ENCODE measurements at regions not wholly inside any gene's neighbourhood (a gene's known extent, or its start where the extent isn't known, plus 50 kb on each side); places are given as distances from the start of the nearest gene placed in this dataset.
"Not testable (repeated sequence)": the region's sequence is repeated elsewhere in the genome, so short reads cannot be mapped to it uniquely, and the experiment has no call there.

- TF ChIP-seq CTCF (IDR thresholded peaks at IDR 0.05) = no peak
- no peak overlapping the region for H2AFZ ChIP-seq
- no peaks in the 10 kb centered on the region for H3K79me2 ChIP-seq
- no peaks in the 10 kb centered on the region for H3K36me3 ChIP-seq (ENCODE audit: control insufficient read depth, insufficient read depth, low read length)
- H3K9ac ChIP-seq = no peak overlapping the region
- H3K27me3 ChIP-seq (ENCODE audit: control insufficient read depth, insufficient read depth, low read length) = no peaks in the 10 kb centered on the region
- no peak overlapping the region for H3K4me3 ChIP-seq (ENCODE audit: low read depth, low read length)
- H3K9me3 ChIP-seq (ENCODE audit: control insufficient read depth, low read length) = no peaks in the 10 kb centered on the region
- no peaks in the 10 kb centered on the region for H3K4me1 ChIP-seq
- no peak overlapping the region for H3K4me2 ChIP-seq (ENCODE audit: low read length)
- no peak overlapping the region for H3K27ac ChIP-seq
Observed at GRCh38 chr2:7375901-7376300, 458.7 kb downstream of the RNF144A start.

GRCh38 chr2:7377916-7378569 is 460.8 kb downstream of the RNF144A start:
- no peak overlapping the region for H3K27ac ChIP-seq
- no peak overlapping the region for H3K9ac ChIP-seq
- H3K36me3 ChIP-seq (ENCODE audit: control insufficient read depth, insufficient read depth, low read length) = no peaks in the 10 kb centered on the region
- no peaks in the 10 kb centered on the region for H3K4me1 ChIP-seq
- no peaks in the 10 kb centered on the region for H3K27me3 ChIP-seq (ENCODE audit: control insufficient read depth, insufficient read depth, low read length)
- no peak overlapping the region for H3K4me2 ChIP-seq (ENCODE audit: low read length)
- no peak overlapping the region for H2AFZ ChIP-seq
- no peak overlapping the region for H3K4me3 ChIP-seq (ENCODE audit: low read depth, low read length)
- TF ChIP-seq CTCF (IDR thresholded peaks at IDR 0.05) = no peak
- no peaks in the 10 kb centered on the region for H3K9me3 ChIP-seq (ENCODE audit: control insufficient read depth, low read length)
- no peaks in the 10 kb centered on the region for H3K79me2 ChIP-seq

DNA sequence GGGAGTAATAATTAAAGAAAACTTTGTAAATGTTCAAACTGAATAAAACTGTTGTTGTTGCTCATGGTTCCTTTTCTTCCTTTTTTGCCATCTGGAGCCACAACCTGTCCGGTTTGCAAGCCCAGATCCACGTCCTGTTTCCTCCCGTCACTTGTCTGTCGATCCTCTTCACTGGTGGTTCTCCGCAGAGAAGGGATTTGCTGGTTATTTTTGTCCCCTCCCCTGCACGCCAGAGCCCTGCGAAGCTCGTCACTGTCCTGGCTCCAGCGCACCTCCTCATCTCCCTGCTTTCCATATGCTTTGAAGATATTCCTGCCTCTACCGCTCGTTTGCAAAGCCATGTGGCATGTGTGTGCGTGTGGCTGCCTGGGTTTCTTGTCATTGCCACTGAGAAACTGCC is 461.4 kb downstream of the RNF144A start:
- Histone ChIP-seq H3K79me2 (no peaks in the 10 kb centered on the region), H3K9me3 (ENCODE audit: control insufficient read depth, low read length) (no peaks in the 10 kb centered on the region), H3K36me3 (ENCODE audit: control insufficient read depth, insufficient read depth, low read length) (no peaks in the 10 kb centered on the region), H2AFZ (no peak overlapping the region), H3K27ac (no peak overlapping the region), H3K27me3 (ENCODE audit: control insufficient read depth, insufficient read depth, low read length) (no peaks in the 10 kb centered on the region), H3K4me2 (ENCODE audit: low read length) (no peak overlapping the region), H3K4me1 (no peaks in the 10 kb centered on the region), H3K9ac (no peak overlapping the region), H3K4me3 (ENCODE audit: low read depth, low read length) (no peak overlapping the region)
- TF ChIP-seq CTCF (IDR thresholded peaks at IDR 0.05) = no peak

GRCh38 chr2:7379799-7380198 is 462.6 kb downstream of the RNF144A start:
- H3K4me2 ChIP-seq (ENCODE audit: low read length) = no peak overlapping the region
- H3K4me1 ChIP-seq = no peaks in the 10 kb centered on the region
- H2AFZ ChIP-seq = no peak overlapping the region
- no peak overlapping the region for H3K27ac ChIP-seq
- no peaks in the 10 kb centered on the region for H3K9me3 ChIP-seq (ENCODE audit: control insufficient read depth, low read length)
- no peak overlapping the region for H3K9ac ChIP-seq
- H3K79me2 ChIP-seq = no peaks in the 10 kb centered on the region
- H3K36me3 ChIP-seq (ENCODE audit: control insufficient read depth, insufficient read depth, low read length) = no peaks in the 10 kb centered on the region
- H3K27me3 ChIP-seq (ENCODE audit: control insufficient read depth, insufficient read depth, low read length) = no peaks in the 10 kb centered on the region
- TF ChIP-seq CTCF (IDR thresholded peaks at IDR 0.05) = no peak
- H3K4me3 ChIP-seq (ENCODE audit: low read depth, low read length) = no peak overlapping the region

DNA sequence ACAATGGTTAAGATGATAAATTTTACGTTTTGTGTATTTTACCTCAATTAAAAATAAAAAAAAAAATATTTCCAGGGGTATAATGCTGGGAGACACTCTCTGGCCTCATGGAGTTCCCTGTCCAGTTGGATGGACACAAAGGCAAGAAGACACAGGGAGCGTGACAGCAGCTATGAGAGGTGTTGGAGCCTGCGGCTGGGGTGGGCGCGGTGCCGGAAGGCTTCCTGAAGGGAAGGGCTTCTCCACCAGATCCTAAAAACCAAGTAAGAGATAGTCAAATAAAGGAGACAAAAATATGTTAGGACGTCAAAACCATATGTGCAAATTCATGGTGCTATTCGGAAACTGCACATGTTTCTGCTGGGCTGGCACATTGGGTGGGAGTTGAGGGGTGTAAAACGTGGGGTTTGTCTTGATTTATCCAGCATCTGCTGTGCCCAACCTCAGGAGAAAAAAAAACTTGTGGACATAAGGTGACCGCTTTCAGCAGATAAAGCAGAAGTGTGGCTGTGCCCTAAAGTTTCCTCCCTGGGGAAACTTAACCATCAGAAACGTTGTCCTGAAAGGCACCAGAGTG is 467.6 kb downstream of the RNF144A start:
- no peaks in the 10 kb centered on the region for H3K27me3 ChIP-seq (ENCODE audit: control insufficient read depth, insufficient read depth, low read length)
- H3K4me2 ChIP-seq (ENCODE audit: low read length) = no peak overlapping the region
- no peaks in the 10 kb centered on the region for H3K4me1 ChIP-seq
- H2AFZ ChIP-seq = no peak overlapping the region
- H3K9ac ChIP-seq = no peak overlapping the region
- H3K79me2 ChIP-seq = no peaks in the 10 kb centered on the region
- H3K4me3 ChIP-seq (ENCODE audit: low read depth, low read length) = no peak overlapping the region
- TF ChIP-seq CTCF (IDR thresholded peaks at IDR 0.05) = no peak
- H3K9me3 ChIP-seq (ENCODE audit: control insufficient read depth, low read length) = no peaks in the 10 kb centered on the region
- H3K27ac ChIP-seq = no peak overlapping the region
- H3K36me3 ChIP-seq (ENCODE audit: control insufficient read depth, insufficient read depth, low read length) = no peaks in the 10 kb centered on the region

DNA sequence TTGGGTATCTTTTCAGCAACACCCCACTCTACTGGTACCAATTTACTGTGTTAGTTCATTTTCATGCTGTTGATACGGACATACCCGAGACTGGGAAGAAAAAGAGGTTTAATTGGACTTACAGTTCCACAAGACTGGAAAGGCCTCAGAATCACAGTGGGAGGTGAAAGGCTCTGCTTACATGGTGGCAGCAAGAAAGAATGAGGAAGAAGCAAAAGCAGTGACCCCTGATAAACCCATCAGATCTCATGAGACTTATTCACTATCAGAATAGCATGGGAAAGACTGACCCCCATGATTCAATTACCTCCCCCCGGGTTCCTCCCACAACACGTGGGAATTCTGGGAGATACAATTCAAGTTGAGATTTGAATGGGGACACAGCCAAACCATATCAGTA is 473.1 kb downstream of the RNF144A start:
- not testable (repeated sequence) for H3K36me3 ChIP-seq (ENCODE audit: control insufficient read depth, insufficient read depth, low read length); H3K9me3 ChIP-seq (ENCODE audit: control insufficient read depth, low read length); H3K27ac ChIP-seq; H3K4me3 ChIP-seq (ENCODE audit: low read depth, low read length); H3K79me2 ChIP-seq; H3K9ac ChIP-seq; H3K27me3 ChIP-seq (ENCODE audit: control insufficient read depth, insufficient read depth, low read length); H2AFZ ChIP-seq; H3K4me1 ChIP-seq; H3K4me2 ChIP-seq (ENCODE audit: low read length)

All from parathyroid adenoma (tissue), 2 donors.